Activated CD4-positive, alpha-beta T cell treated with anti-CD3 and anti-CD28 coated beads, Interleukin-2, amount 50 U/mL, for 16 hours (primary cell): ENCODE measurements at regions not wholly inside any gene's neighbourhood (a gene's known extent, or its start where the extent isn't known, plus 50 kb on each side); places are given as distances from the start of the nearest gene placed in this dataset.
"Not testable (repeated sequence)": the region's sequence is repeated elsewhere in the genome, so short reads cannot be mapped to it uniquely, and the experiment has no call there.

Source experiments
- DNase-seq: peaks from one replicate; pipeline ENCODE4 v3.0.0-alpha.2; 2020

DNA sequence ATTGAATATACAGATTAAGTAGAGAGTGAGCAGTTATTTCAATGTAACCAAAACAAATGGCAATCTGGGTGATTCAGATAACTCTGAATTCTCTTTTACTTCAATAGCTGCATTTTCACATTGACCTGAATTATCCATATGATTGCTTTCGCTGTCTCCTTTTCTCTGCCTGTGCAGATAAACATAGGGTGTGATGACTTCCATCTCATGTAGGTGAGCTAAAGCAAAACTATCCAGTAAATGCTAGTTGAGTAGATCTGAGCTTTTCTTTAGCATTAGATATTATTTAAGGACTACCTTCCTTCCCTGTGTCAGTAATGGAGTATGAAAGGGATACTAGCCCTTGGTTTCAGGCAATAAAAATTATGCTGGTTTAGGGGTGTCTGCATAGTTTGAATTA lies 288.6 kb downstream of the OXSM start:
- no peak for DNase-seq

DNA sequence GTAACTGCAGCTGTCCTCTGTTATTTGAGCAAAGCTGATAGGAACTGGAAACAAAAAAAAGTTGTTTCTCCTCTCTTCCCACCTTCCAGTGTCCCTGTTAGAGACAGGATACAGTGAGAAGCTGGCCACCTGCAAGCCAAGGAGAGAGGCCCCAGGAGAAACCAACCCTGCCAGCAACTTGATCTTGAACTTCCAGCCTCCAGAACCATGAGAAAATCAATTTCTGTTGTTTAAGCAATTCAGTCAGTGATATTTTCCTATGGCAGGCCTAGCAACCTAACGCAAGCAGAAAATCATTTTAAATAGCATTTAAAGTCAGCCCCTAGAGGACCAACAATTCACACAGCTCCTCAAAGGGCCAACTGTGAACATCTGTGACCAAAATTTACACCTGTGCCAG lies 291.3 kb downstream of the OXSM start:
- DNase-seq, result no peak

DNA sequence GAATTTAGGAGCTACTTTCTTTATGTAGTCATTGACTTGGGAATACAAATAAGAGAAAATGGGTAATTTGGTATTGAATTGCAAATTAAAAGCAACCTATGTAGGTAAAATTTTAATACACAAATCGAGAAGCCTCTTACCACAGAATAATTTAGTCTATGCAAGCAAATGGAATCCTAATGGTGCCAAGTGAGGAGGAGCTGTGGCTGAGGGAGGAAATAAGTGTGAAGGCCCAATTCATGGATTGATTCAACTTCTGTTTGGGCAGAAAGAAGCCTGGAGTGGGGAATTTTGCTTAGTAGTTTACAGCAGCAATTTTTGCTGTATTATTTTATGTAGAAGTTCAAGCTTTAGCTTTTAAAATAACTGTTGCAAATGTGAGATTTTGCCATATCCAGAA lies 291.9 kb downstream of the OXSM start:
- DNase-seq, result no peak

DNA sequence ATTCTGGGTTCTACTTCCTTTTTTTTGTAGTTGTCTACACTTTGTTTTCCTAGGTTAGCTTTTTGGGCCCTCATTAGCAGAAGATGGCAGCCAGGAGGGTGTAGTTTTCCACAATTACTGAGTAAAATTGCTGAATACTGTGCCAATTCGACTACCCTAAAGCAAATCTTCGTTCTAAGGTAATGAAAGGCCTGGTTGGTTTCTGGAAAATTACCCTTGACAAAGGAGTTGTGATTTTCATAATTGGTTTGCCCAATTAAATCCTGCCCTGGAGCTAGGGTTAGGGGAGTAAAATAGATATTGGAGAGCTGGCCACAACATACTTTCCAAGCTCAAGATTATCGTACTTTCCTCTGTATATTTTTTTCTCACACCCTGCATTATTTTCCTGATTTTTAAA lies 293.0 kb downstream of the OXSM start:
- DNase-seq, result no peak

DNA sequence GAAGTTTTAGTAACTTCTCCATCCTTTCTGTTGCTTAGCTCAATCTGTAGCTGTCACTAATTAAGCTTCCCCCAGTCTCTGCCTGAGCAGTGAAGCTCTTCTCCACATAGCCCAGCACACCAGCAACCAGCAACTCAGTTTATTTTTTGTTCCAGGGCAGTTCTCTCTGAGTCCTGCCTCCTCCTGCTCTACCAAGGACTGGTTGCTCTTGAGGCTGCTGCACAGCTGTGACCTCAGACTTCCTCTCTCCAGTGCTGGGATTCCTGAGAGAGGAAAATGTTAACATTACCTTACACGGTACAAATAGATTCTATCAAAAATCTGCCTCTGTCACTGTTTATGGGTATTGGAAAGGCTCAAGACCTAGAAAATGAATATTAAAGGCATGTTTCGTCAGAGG lies 294.7 kb downstream of the OXSM start:
- no peak for DNase-seq

DNA sequence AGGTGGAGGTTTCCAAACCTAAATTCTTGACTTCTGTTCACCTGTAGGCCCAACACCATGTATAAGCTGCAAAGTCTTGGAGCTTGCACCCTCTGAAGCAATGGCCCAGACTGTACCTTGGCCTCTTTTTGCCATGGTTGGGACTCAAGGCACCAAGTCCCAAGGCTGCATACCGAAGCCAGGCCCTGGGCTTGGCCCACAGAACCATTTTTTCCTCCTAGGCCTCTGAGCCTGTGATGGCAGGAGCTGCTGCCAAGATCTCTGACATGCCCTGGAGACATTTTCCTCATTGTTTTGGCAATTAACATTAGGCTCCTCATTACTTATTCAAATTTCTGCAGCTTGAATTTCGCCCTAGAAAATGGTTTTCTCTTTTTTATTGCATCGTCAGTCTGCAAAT lies 297.9 kb downstream of the OXSM start:
- no peak for DNase-seq

DNA sequence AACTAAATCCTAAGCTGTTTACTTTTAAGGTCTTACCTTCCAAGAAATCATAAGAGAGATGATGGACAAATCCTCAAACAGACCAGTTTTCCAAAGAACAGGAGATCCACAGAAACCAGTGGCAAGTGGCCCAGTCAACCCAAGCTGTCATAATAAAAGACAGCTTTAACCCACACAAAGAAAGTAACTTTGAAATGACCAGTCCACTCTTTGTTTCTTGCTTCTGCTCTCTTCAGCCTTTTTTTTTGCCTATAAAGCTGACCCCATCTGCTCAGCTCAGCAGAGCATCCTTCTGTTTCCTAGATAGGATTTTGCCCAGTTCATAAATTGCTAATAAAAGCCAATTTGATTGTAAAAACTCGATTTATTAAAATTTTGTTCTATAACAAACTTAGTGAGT lies 299.4 kb downstream of the OXSM start:
- no peak for DNase-seq

DNA sequence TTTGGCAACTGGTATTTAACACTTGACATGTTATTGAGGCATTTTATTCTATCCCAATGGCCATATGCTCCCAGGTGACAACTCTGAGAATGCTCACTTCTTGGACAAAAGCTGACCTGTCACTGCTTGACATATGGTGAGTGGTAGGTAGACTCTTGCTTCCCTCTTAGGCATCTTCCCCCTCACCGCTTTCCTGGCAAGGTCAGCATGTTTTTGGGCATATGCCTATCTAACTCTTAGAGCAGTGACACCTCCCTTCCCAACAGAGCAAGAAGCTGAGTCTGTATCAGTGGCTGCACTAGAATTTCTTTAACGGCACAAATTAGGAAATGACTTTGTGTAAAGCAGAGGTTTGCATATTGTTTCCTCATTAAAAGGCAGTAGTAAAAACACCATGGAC lies 300.7 kb downstream of the OXSM start:
- DNase-seq, result no peak

DNA sequence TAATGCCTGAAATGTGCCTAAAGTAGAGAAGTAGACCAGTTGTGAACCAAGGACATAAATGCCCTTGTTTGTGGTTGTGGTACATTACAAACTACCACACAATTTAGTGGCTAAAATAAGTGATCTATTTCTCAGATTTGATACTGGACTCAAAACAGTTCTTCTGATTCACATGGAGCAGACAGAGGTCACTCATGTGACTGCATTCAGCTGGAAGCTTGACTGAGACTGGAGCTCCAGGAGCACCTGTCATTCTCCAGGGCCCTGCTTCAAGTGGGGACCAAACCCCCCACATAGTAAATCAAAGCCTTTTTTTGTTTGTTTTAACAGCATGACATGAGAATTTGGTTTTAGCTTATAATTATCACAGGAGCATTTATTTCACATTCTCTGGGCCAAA lies 301.2 kb downstream of the OXSM start:
- no peak for DNase-seq

DNA sequence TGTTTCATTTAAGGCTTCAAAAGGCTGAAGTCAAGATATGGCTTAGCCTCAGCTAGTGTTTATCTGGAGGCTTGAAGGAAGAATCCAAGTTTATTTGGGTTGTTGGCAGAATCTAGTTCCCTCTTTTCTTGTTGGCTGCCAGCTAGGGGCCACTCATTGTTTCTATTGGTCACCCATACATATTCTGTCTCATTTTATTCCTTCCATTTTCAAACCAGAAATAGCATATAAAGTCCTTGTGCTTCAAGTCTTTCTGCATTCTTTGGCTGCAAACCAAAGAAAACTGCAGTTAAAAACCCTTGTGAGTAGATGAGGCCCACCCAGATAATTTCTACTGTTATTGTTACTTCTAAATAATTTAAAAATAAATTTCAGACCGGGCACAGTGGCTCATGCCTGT lies 301.7 kb downstream of the OXSM start:
- DNase-seq, result no peak

DNA sequence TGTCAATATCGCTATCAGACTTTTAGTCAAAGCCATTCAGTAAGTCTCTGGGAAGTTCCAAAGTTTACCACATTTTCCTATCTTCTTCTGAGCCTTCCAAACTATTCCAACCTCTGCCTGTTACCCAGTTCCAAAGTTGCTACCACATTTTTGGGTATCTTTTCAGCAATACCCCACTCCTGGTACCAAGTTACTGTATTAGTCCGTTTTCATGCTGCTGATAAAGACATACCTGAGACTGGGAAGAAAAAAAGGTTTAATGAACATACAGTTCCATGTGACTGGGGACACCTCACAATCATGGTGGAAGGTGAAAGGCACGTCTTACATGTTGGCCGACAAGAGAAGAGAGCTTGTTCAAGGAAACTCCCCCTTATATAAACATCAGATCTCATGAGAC lies 307.2 kb downstream of the OXSM start:
- not testable (repeated sequence) for DNase-seq

DNA sequence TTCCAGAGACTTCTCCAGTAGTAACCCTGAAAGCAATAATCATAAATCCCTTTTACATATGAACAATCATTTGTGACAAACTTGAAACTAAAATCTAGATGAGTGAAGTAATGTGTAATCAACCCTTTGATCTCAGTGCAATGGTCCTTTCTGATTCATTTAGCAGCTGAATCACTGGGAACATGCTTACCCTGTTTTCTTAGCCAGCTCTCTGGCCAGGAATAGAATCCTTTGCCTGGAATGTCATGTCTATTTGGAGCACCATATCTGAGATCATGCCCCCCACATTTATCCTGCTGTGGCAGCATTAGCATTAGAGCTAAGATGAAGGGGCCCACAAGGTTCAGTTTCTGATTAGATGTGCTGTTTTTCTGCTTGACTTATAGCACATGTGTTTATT lies 309.8 kb downstream of the OXSM start:
- DNase-seq, result no peak

DNA sequence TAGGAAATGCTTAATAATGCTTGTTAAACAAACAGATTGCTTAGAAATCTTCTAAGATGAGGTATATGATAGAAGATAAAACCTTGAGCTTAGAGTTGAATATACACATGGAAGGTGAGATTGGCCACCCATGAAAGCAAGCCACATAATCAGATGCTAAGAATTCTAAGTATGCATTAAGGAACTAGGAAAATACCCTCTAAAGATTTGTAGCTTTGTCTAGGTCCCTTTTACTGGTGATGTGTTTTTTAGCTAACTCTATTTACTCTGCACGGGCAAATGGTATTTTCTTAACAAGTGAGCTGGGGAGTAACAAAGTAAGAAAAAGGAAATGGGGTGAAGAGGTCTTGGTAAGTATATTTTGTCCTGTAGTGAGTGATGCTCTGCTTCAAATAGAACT lies 310.3 kb downstream of the OXSM start:
- DNase-seq, result no peak

DNA sequence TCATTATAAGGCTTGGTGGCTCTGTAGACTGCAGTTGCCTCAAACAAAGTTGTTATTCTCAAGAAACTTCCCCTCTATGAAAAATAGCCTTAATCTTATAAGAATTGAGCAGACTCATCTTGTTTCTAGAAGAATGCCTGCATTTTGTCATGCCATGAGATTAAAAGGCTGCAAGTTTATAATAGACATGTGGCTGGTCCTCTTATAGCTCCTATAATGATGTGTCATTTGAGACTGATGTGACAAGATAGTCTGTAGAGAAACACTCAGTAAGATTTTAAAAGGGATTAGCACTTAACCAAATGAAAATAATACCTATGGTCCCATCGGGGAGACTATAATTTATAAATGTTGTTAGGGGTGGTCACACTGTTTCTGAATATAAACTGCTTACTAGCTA lies 312.5 kb downstream of the OXSM start:
- no peak for DNase-seq

DNA sequence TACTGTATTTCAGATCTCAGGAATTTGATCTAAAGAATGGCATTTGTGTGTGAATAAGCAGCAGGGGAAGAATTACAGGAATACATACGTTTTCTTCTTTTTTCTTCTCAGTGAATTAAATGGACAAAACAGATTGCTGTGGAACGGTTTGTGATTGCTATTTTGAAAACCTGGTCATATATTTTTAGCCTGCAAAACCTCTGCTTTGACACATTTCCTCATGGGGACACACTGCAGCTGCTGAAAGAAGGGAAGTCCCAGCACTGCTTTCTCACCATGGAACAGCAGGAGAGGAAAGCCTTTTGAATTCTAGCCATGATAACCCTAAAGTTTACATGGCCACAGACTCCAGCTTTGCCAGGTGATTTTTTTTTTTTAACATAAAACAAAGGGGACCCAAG lies 315.0 kb downstream of the OXSM start:
- no peak for DNase-seq

DNA sequence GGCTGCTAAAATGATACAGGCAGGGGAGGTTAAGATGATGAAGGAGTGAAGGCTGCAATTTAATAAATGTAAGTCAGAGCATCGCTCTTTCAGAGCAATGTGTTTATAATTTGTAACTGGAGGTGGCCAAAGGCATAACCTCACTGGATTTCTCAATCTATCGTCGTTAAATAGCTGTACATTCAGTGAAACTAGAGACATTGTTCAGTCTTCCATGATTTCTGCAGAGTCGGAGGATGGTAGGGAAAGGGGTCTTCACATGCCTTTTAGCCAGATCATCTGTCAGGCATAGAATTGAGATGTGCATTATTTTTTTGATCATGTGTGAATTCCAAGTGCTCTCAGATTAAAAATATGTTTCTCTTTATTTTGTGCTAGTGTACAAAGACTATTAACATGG lies 315.4 kb downstream of the OXSM start:
- DNase-seq, result no peak

DNA sequence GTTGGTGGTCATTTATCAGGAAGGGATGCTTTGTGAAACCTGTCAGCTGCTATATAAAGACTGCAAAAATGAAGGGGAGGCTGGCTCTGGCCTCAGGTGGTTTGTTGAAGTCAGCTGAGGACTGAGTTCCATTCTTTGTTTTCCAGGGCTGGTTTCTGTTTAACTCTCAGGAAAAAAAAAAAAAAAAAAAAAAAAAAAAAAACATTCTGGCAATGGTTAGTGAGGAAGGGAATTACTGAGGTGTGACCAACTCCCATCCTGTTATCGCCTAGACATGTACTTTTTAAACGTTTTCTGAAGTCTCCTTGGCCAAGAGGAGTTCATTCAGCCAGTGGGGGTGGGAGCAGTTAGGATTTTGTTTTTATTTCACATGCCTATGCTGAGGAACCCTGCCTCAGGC lies 316.3 kb downstream of the OXSM start:
- no peak for DNase-seq

DNA sequence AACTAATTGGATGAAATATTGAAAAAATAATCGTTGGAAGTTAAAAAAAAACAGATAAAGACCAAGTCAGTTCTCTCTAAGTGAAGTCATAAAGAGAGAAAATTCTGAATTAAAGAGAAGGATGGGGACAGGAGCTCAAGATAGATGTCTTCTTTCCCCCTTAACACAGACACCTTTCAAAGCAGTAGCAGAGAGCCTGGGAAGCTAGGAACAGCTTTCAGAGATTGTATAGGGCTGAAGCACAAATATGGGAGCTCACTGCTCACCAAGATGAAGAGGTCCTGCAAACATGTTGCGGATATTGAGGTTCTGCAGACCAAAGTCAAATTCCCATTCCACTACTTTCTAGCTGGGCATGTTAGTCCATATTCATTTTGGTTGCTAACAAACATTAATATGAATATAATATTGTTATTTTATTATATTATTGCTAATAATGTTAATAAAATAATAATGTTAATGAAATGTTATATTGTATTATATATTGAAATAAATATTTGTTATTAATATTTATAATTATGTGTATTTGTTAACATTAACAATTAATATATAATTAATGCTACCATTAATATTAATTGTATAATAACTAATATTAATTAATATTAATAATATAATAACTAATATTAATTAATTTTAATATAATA lies 319.1 kb downstream of the OXSM start:
- no peak for DNase-seq

DNA sequence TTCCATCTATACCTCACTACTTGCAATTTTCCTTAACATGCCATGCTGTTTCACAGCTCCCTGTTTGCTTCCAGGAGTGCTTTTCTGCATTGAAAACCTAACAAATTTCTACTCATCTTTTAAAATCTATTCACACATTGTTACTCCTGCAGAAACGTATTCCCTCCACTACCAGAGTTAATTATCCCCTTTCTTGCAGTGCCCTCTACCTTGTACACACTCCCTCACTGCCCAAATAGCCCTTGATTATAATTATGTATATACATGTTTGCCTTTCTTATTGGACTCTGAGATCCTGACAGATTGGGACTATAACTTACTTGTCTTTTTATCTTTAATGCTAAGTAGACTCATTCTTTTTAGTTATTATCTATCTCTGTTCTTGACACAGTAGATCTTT lies 325.0 kb downstream of the OXSM start:
- no peak for DNase-seq

DNA sequence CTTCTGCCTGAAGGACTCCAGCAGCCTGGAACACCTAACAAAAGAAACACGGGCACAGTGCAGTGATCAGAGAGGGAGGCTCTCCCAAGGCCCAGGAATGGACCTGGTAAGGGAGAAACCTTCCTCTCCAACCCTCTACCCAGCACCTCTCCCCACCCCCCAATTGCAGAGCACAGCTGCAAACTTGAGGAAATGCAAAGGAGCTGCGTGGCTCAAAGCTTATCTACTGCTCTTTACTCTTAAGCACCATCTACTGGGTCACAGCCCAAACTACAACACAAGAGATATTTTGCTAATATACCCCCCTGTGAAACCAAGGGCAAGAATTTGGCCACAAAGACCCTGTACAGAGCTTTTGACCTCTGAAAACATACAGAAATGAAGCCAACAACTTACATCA lies 328.3 kb downstream of the OXSM start:
- no peak for DNase-seq

DNA sequence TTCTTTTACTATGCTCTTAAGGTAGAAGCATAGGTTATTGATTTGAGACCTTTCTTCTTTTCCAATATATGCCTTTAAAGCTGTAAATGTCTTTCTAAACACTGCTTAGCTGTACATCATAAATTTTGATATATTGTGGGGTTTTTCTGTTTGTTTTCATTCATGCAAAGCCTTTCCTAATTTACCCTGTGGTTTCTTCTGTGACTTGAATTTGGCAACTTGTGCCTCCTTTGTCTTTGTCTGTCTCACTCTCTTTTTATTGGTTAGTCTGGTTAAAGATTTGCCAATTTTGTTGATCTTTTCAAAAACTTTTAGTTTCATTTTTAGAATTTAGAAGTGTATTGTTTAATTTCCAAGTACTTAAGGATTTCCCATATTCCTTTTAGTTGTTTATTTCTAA lies 343.1 kb downstream of the OXSM start:
- no peak for DNase-seq

DNA sequence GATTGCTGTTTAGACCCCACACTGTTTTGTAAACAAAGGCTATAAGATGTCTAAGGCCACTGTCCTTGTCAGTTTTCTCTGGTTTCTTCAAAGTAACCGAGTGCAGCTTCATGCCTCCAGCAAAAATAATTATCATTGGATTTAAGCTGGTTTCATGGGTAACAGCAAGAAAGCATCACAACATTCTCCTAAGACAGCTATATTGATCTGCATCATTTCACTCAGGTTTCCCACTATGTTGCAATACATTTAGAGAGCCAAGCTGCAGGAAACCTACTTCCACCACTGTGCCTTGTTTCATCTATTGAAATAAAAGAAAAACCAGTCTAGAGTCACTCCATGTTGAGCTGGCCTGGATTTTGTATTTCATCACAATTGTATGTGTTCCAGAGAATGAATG lies 351.4 kb downstream of the OXSM start:
- DNase-seq, result no peak

DNA sequence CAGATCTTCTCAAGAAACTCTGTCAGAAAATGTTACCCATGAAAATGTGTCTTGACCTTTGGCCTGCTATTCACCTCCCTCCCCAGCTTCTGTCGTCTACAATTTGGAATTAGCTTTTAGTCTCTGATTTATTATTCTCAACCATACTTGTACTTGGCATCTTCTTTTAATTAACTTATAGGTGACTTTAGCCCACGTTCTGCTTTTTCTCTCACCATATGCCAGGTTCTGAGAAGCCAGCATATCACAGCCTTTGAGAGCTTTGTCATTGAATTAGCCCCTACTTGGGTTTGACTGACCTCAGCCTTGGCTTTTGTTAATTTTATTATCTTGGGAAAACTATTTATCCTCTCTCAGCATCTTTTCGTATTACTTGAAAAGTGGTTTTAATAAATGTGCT lies 355.9 kb downstream of the OXSM start:
- DNase-seq, result no peak

DNA sequence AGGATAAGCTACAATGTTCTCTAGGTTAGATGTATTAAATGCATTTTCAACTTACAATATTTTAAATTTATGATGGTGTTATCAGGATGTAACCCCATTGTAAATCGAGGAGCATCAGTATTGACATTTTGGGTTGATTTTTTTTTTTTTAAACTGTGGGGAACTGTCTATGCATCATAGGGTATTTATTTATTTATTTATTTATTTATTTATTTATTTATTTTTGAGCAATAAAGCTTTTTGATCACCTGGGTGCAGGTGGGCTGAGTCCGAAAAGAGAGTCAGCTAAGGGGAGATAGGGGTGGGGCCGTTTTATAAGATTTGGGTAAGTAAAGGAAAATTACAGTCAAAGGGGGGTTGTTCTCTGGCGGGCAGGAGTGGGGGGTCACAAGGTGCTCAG lies 367.5 kb downstream of the OXSM start:
- DNase-seq, result not testable (repeated sequence)

DNA sequence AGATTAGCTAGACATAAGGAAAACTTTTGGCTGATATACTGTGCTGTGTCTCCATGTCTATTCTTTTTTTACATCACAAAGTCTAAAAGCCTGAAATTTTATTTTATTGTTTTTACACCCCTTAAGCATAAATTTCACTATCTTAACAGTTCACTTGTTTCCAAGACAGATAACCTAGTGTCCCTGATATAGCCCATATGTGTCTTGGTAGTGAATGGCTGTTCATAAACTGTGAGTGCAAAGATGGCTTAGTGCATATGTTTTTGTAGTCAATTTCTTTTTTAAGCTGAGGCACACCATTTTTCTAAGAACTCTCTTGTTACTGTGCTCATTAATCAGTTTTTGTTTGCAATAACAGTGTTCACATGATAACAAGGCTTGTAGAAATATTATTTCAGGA lies 381.1 kb downstream of the OXSM start:
- DNase-seq, result no peak

DNA sequence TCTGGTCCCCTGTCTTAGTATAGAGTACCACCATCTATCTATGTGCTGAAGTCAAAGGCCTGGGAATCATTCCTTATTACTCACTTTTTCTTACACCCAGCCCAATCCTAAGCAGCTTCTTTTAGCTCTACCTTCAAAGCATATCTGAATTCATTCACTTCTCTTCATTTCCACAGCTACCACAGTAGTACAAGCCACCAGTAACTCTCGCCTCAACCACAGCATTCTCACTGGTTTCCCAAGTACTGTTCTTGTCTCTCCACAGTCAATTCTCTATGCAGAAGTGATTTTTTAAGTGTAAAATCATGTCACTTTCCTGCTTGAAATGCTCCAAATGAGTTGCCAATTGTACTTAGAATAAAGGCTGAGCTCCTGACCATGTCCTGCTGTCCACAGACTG lies 401.7 kb downstream of the OXSM start:
- DNase-seq, result no peak
